Lower leg skin (tissue), 3 donors: ENCODE measurements at regions not wholly inside any gene's neighbourhood (a gene's known extent, or its start where the extent isn't known, plus 50 kb on each side); places are given as distances from the start of the nearest gene placed in this dataset.

ENCODE experiments used
- POLR2A ChIP-seq, 2 donors: fragments of 450-650 bp; IDR thresholded peaks; one replicate each; pipeline ENCODE4 v1.6.1; 2016 to 2017; ENCODE audit warnings: antibody characterized with exemption in 2 of 2, mild to moderate bottlenecking in 1 of 2, moderate library complexity in 1 of 2
- TF ChIP-seq, protein P1 (sequence below), 3 donors: fragments of 450-650 bp; IDR thresholded peaks; one replicate each; pipeline ENCODE4 v1.5.1; 2016; ENCODE audit warnings: antibody characterized with exemption in 3 of 3, mild to moderate bottlenecking in 3 of 3, moderate library complexity in 2 of 3

DNA sequence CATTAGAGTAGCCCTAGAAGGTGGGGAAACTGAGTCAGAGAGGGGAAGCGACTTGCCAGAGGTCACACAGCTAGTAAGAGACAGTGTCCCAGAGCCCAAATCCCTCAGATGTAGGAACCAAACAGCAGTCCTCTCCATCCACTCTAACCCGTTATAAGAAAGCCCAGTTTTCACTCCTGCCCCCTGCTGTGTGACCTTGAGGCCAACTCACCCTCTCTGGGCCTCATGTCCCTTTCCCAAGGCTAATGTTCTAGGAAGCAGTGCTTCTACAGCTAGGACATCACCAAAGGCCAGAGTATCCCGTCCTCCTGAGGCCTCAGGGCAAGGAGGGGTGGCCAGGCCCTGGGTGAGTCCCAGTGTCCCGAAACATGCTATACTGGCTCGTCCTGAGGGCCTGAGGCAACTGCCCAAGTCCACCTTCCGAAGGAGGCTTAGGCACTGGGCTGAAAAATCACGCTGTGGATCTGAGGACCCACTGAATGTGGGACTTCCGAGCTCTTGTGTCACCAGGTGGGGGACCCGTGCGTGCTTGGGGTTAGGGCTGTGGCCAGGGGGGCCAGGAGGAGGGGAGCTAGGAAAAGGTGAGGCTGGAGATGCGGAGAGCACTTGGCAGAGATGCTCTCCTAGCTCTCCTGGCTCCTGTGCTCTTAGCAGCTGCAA is 109.2 kb upstream of the SLC6A11 start:
- no peak for TF ChIP-seq POLR2A (IDR thresholded peaks at IDR 0.05)
- TF ChIP-seq, protein P1, sequence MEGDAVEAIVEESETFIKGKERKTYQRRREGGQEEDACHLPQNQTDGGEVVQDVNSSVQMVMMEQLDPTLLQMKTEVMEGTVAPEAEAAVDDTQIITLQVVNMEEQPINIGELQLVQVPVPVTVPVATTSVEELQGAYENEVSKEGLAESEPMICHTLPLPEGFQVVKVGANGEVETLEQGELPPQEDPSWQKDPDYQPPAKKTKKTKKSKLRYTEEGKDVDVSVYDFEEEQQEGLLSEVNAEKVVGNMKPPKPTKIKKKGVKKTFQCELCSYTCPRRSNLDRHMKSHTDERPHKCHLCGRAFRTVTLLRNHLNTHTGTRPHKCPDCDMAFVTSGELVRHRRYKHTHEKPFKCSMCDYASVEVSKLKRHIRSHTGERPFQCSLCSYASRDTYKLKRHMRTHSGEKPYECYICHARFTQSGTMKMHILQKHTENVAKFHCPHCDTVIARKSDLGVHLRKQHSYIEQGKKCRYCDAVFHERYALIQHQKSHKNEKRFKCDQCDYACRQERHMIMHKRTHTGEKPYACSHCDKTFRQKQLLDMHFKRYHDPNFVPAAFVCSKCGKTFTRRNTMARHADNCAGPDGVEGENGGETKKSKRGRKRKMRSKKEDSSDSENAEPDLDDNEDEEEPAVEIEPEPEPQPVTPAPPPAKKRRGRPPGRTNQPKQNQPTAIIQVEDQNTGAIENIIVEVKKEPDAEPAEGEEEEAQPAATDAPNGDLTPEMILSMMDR (IDR thresholded peaks at IDR 0.05), result no peak
